HG03520 (cell line): ENCODE measurements at regions not wholly inside any gene's neighbourhood (a gene's known extent, or its start where the extent isn't known, plus 50 kb on each side); places are given as distances from the start of the nearest gene placed in this dataset.

Experiments
- ATAC-seq: cut with Tn5 transposase; IDR thresholded peaks from one replicate; pipeline ENCODE4 v1.9.1; 2021; ENCODE audit warnings: mild to moderate bottlenecking, moderate library complexity; ENCODE audit not compliant: unreplicated experiment

DNA sequence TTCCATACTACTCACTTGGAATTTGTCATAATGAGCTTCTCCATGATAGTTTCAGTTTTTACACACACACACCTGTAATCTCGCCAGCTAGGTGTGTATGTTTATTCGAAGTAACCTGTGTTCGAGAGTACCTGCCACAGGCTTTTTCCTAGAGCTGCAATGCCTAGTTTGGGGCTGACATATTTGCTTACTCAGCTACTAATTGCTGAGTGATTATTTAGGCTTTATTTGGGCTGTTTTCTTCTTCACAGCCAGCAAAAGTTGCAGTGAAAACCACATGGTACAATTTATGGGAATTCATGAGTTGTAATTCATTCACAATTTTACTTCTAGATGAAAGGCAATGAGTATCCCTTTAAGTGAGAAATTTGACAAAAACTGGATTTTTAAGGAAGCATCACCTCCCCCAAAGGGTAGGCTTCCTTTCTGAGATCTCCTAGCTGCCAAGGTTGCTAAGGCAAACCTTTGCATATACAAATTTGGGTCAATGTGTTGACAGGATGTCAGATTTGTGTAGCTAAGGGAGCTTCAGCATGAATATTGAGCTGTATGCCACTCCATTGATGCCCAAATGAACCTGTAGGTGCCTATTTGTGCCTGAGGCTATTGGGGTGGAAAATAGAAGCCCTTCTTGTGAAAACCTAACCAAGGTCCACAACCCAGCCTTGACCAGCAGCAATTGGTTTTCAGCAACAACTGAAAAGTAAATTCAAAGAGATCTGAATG, 108.7 kb upstream of the OTX2 start:
- no peak for ATAC-seq

DNA sequence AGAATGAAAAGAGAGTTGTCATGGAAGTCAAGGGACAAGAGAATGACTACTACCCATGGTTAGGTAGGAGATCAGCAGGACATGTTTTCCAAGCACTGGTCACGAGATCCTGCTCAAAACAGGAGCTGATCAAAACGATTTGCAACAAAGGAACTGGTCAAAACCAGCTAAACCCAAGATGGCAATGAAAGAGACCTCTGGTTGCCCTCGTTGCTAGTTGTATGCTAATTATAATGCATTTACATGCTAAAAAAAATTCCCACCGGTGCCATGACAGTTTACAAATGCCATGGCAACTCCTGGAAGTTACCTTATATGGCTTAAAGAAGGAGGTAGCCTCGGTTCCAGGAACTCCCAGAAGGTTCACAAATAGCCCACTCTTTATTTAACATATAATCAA, 95.0 kb upstream of the OTX2 start:
- ATAC-seq = no peak

DNA sequence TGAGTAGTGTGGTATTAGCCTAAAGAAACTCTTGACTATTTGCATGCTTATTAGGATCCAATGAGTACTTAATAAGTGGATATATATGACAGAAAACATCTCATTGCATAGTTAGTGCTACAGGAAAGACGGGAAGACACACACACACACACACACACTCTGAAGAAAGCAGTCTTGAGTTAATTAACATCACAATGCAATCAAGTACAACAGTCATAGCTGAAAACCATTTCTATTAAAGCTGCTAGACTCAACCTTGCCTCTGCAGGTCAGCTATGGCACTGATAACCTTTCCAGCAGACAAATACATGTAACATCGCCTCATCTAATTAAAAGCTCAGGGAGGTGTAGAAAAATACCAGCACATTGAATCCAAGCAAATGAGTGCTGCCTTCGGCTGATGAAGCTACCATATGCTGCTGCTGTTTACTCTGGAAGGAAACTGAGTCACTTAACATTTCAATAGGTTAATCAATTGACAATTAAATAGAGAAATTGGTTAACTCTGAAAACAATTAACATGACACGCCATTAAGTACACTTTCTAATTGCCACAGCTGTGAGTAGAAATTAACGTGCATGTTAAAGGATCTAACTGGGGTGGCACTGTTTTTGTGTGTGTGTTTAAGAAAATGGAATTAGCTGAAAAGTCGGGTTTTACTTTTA, 93.2 kb upstream of the OTX2 start:
- ATAC-seq = no peak

DNA sequence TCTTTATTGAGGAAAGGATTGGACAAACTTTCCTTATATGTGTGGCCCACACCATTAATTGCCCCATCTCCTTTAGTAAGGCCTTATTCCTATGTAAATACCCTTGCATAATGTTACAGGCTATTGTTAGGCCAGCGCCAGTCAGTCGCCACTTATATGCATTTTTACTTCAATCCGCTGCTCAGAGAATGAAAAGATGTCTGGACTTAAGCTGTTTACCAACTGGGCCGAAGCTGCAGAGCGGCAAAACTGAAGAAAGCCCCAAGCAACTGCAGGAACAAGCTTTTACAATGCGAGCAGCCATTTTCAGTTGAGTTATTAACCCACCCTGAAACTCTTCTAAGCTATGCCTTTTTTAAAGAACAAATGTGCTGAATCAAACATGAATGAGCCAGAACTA, 92.1 kb upstream of the OTX2 start:
- ATAC-seq = no peak

DNA sequence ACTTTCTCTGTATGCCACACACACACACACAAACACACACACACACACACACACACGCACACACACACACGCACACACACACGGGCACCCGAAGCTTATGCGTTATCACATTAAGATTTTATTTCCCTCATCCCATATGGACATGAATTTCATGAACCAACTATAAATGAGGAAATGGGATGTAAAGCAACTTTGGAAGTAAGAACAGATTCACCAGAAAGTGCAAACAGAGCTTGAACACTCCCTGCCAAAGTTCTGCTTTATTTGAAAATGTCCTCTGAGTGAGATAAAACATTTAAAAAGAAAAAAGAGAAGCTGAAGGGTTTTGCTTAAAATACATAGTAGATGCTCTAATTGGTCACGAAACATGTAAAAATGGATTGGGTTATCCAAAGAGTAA, 90.4 kb upstream of the OTX2 start:
- ATAC-seq = no peak

DNA sequence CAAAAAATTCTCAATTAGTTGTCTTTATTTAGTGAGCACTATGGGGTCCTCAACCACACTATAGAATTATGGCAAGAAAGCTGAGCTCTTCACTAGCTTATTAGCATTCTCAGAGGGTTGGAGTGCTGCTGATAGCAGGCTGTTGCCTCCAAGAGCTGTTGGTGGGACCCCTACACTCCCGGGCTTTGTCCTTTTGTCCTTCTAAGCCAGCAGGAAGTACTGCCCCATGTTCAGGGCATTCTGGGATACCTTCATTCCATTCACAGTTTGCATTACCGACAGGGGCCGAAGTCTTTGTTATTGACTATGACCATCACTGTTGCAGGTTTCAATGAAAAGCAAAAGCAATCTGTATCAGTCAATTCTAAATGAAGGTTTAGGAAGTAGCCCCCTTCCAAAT, 89.5 kb upstream of the OTX2 start:
- no peak for ATAC-seq

DNA sequence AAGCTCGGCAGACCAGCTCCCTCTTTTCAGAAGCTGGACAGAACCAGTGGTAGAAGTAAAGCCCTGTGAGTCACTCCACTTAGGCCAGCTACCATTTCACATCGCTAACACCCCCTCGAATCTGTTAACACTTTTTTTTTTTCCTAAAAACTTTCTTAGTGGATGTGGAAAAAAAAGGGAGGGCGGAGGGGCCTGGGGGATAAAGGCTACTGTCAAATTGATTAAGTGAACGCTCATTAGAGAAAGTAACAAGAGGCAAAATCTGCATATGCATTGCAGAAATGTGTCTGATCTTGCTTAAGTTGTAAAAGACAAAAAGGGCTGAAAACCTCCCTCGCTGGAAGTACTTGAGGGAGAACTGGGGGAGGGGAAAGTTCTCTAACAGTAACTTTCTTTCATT, 86.6 kb upstream of the OTX2 start:
- ATAC-seq = no peak

DNA sequence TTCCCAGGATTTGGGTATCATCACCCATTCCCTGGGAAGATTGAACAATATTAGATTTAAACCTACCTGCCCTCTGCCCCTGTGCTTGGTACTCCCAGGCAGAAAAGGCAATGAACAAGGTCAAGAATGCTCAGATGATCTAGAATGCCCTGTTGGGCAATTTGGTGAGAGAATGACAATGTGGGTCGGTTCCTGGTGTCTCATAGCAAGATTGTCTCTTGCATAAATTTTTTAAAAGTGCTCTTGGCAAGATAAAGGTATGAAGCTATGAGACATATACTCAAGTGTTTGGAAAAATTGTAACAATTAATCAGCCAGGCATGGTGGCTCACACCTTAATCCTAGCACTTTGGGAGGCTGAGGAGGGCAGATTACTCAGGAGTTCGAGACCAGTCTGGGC, 86.0 kb upstream of the OTX2 start:
- ATAC-seq = no peak

DNA sequence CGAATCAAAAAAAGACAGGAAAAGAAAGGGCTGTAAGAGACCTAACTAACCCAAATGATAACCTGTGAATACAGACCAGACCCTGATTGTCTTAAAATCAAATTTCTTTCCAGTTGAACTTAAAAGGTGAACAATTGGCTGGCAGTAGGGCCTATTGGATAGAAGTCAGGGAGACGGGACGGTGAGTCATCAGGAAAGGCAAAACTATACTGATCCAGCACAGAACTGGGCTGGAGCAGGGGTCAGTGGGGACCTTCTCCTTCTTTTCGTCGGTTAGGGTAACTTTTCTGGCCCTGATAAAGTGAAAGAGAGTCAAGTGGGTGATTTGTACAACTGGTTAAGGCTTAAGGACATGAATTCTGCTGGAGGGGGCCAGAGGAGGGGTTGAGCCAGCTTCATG, 84.9 kb upstream of the OTX2 start:
- ATAC-seq = no peak

DNA sequence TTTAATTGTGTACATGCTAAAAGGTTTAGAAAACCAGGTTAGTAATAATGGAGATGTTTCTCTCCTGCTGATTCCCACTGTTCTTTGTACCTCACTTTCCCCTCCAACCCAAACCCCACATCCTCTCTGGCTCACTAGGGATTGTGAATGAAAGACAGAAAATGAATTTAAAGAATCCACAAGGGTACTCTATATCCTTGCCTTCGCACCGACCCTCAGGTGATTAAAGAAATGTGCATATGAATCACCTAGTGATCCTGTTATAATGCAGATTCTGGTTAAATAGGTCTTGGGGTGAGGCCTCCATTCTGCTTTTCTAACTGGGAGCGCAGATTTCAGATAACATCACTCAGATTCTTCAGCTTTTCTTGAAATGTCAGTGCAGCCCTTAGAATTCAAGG, 84.3 kb upstream of the OTX2 start:
- ATAC-seq = no peak

DNA sequence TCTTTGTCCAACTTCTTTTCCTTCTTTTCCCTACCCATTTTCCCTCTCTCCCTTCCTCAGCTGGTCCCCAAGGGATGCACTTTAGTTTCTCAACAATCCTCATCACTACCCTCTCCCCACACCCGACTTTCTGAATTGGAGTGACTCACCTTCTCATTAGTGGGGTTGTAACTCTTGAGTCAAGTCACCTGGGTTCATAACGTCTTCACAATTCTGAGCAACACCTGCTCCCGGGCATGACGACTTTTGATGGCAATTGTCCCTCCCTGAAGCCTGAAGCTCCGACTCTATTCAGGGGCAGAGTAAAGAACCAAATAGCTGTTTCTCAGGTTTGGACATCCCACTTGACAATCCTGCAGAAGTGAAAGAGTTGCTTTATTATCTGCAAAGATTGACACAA, 82.7 kb upstream of the OTX2 start:
- no peak for ATAC-seq

DNA sequence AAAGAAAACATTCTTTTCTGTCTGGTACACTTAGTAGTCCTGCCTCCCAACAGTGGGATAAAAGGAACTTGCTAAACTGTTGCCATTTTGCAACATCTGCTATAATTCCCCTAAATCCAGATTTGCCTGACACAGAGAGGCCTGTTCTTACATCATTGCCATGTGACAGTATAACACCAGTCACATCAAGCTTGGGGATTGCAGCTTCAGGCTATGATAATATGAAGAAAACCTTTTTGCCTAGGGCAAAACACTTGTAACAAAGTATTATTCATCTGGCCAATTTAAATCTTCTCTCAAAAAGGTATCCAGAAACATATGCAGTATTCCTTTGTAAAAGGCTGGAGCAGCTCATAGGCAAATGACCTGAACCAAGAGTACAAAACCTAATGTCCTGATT, 80.9 kb upstream of the OTX2 start:
- no peak for ATAC-seq

DNA sequence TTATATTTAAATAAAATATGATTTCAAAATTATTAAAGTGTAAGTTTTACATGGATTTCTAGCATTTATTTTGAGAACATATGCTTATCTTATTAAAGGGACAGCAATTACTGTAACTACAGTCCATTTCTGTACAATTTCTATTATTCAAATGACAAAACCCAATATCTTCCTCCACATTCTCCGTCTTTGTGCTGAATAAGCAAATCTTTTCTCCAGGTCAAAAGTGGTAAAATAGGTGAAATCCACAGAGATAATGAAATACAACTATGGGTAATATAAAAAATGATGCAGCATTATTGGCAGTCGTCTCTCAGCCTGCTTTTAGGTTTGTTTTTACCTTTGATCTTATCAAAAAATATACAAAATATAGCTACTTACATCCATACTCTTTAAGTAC, 79.4 kb upstream of the OTX2 start:
- ATAC-seq = no peak

DNA sequence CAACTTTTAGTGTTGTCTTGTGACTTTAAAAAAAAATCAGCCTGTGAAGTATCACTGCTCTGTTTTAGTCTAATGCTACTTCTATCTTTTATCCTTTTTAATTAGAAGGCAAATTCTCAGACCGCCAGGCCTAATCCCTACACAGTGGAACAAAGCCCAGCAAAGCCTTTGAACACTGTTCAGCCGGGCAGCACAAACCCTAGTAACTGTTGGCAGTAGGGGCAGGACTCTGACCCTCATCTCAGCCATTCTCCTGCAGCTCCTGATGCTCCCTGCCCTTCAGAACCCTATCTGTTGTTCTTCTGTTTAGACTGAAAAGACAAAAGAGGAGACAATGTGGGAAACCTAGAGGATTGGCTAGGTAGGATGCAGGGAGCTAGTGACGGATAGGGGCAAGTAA, 78.0 kb upstream of the OTX2 start:
- no peak for ATAC-seq

DNA sequence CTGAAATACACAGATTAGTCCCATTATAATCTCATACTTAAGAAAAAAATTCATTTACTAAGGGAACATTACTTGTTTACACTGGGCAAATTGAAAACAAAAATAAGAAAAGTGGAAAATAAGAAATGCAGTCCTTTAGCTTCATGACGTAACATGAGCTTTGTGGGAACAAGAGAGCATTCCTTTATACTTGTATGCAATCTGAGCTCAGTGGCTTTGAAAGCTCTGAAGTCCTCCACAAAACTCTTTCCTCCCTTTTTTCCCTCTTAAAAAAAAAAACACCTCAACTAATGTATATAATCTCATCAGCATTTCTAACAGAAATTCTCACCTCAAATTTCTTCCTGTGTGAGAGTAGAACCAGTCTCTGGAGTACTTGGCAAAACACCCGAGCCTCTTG, 76.9 kb upstream of the OTX2 start:
- ATAC-seq = no peak

DNA sequence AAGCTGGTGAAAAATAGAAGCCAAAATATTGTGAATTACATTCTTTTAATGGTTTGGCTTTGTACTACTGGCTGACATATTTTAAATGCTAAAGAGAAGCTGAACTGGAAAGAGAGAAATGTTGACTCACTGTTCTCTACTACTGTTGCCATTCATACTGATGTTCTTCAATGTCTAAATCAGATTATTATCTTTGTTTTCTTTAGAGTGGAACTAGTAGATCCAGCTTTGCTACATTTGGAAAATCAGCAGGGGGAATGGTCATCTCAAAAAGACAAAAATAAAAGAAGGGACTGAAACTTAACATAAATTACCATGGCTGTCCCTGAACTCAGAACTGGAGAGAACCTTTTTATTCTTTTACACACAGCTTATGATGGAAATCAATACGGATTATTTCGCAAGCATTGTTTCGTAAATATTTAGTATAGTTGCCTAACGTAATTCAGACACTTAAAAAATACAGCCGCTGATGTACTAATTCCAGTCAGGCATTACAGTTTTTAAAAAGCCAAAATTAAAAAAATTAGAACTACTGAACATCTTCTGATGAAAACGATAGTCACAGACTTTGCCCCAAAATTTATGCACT, 76.3 kb upstream of the OTX2 start:
- ATAC-seq = no peak

DNA sequence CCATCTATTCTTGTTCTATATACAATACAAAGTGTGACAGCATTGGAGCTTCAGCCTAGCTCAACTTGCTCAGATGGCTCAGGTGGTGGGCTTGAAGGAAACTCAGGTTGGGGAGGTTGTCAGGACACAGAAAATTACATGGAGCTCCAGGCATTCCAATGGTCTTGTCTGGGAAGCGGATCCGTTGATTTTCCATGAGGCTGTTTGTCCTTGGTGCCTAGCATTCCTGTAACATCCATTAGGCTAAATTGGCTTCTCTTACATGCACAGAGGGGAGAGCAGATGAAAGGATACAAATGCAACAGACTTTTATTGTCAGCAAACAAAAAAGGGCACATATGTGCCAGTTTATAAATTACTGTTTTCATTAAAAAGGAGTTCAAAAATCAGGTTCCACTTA, 75.5 kb upstream of the OTX2 start:
- no peak for ATAC-seq

DNA sequence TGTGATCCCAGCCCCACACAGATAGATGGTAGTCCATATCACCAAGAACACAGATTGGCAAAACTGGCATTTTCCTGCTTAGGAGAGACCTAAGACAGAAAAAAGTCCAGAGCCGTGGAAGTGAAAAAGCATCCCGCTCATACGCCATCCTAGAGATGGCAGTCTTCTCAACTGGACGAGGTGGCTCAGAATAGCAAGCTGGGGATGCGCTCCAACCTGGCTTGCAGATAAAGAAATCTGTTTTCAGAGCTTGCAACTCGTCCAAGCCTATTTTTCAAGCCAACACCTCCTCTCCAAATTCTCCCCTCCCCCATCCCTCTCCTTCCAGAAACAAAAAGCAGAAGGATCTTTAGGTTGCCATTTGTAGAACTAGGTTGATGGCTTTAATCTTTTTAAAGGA, 74.3 kb upstream of the OTX2 start:
- no peak for ATAC-seq

DNA sequence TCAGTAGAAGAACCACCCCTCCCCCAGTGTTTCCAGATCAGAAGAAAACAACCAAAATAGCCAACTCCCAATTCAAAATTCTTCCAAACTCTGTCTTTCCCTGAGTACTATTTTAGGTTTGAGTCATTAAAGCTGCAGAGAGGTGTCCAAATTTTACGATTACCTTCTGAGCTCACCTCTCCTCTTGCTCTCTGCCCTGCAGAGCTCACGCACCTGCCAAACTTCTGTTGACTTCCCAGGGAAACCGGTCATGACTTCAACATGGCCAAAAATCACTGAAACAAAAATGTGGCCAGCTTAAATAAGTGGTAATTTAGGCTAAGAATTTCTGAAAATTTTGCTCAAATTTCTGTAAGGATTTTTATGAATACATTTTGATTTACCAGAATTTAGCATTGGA, 70.9 kb upstream of the OTX2 start:
- no peak for ATAC-seq

DNA sequence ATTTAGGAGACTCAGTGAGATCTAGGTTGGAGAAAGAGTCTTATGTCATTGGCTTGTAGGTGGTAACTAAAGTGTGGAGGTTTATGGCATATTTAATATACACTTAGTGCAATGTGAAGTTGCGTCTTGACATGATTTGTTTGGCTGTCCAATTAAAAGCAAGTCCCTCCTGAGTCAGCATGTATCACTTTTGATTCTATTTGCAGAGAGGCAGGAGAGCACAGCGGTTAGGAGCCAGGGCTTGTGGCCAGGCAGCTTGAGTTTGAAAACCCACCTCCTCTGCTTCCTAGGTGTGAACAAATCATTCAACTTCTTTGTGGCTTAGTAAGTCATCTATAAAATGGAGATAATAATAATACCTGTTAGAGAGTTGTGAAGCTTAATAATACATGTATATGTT, 68.5 kb upstream of the OTX2 start:
- ATAC-seq = no peak

DNA sequence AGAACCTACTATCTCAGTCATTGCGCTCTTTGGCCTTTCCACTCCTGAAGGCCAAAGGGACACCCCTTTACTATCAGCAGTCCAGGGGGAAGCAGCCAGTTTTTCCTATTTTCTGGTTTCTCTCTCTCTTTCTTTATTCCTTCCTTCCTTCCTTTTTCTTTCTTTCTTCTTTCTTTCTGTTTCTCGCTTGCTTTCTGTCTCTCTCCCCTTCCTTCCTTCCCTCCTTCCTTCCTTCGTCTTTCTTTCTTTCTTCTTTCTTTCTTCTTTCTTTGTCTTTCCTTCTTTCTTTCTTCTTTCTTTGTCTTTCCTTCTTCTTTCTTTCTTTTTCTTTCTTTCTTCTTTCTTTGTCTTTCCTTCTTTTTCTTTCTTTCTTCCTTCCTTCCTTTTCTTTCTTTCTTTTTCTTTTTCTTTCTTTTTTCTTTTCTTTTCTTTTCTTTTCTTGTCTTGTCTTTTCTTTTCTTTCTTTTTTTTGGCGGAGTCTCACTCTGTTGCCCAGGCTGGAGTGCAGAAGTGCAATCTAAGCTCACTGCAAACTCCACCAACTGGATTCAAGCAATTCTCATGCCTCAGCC, 64.9 kb upstream of the OTX2 start:
- ATAC-seq = no peak

DNA sequence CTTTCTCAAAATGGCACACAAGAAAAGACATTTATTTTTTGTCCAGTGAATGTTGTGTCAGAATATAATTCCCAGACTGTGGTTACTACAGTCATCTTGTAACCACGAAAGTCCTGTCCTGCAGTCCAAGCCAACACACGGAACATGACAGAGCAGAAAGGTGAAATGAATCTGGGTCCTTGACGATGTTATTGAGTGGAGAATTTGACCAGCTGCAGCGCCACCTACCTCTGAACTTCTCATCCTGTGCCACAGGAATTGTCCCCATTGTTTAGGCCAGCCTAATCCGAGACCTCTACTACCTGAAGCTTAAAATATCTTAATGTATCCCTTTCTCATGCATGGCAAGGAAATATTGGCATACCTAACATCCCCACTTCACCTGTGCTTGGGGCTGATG, 64.1 kb upstream of the OTX2 start:
- ATAC-seq = no peak
